Suprapubic skin (tissue), 4 donors: ENCODE measurements at regions not wholly inside any gene's neighbourhood (a gene's known extent, or its start where the extent isn't known, plus 50 kb on each side); places are given as distances from the start of the nearest gene placed in this dataset.

Experiments
- DNase-seq, 2 donors: peaks; one replicate each; pipeline ENCODE4 v3.0.0-alpha.2; 2019; ENCODE audit warnings: low spot score in 2 of 2
- H3K27ac ChIP-seq: fragments of 200-600 bp; sonication (generic); one replicate; pipeline ENCODE4 v1.5.1; 2019
- H3K27me3 ChIP-seq: fragments of 200-600 bp; sonication (generic); one replicate; pipeline ENCODE4 v1.5.1; 2019
- H3K36me3 ChIP-seq: fragments of 200-600 bp; sonication (generic); one replicate; pipeline ENCODE4 v1.5.1; 2019
- H3K4me1 ChIP-seq: fragments of 200-600 bp; sonication (generic); one replicate; pipeline ENCODE4 v1.5.1; 2019
- H3K4me3 ChIP-seq: fragments of 200-600 bp; sonication (generic); one replicate; pipeline ENCODE4 v1.5.1; 2019; ENCODE audit warnings: mild to moderate bottlenecking
- H3K9me3 ChIP-seq: fragments of 200-600 bp; sonication (generic); one replicate; pipeline ENCODE4 v1.5.1; 2019
- EP300 ChIP-seq: sonication (generic); formaldehyde crosslinking; IDR thresholded peaks from one replicate; pipeline ENCODE4 v1.6.1; 2017; ENCODE audit warnings: antibody characterized with exemption
- POLR2A ChIP-seq, 2 donors: fragments of 450-650 bp; IDR thresholded peaks; one replicate each; pipeline ENCODE4 v1.6.1; 2017; ENCODE audit warnings: antibody characterized with exemption in 2 of 2, mild to moderate bottlenecking in 2 of 2, moderate library complexity in 2 of 2
- POLR2AphosphoS5 ChIP-seq, 3 donors: sonication (generic); formaldehyde crosslinking; IDR thresholded peaks; one replicate each; pipeline ENCODE4 v1.6.1; 2017; ENCODE audit warnings: antibody characterized with exemption in 3 of 3
- WGBS: methylation state at CpG from one replicate; pipeline ENCODE4 v1.1.5; 2018; 5-methylcytosine and 5-hydroxymethylcytosine counted together
- TF ChIP-seq, protein P1 (sequence below), 2 donors: fragments of 200-600 bp in 1 of 2; fragments of 450-650 bp in 1 of 2; sonication (generic) in 1 of 2; IDR thresholded peaks; one replicate each; pipeline ENCODE4 v1.5.1; 2016 to 2019; ENCODE audit warnings: antibody characterized with exemption in 2 of 2, mild to moderate bottlenecking in 1 of 2, moderate library complexity in 1 of 2

DNA sequence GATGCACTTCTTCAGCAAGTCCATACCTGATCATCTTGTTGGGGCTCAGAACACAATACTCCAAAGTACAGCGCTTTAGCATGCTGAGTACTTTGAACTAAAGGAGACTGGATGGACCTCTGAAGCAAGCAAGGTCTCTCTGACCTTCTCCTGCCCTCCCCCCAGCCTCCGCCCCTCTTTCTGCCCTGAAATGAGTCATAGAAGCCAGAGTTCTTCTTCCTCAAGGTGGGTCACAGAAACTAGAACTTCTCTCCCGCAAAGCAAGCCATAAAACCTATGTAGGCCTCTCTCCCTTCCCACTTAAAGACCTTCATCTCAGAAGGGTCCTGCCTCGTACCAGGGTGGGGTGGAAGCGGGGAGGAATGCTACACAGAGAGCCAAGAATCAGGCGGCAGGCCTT, 230.5 kb upstream of the PROK2 start:
- no peak overlapping the region for H3K27ac ChIP-seq
- WGBS, result 96% methylated on average over 6 of the region's 6 CpGs
- H3K4me3 ChIP-seq, result no peak overlapping the region
- no peaks in the 10 kb centered on the region for H3K4me1 ChIP-seq
- H3K27me3 ChIP-seq, result no peaks in the 10 kb centered on the region
- H3K9me3 ChIP-seq, result no peaks in the 10 kb centered on the region
- no peak for TF ChIP-seq EP300
- no peak for DNase-seq
- H3K36me3 ChIP-seq, result no peaks in the 10 kb centered on the region

DNA sequence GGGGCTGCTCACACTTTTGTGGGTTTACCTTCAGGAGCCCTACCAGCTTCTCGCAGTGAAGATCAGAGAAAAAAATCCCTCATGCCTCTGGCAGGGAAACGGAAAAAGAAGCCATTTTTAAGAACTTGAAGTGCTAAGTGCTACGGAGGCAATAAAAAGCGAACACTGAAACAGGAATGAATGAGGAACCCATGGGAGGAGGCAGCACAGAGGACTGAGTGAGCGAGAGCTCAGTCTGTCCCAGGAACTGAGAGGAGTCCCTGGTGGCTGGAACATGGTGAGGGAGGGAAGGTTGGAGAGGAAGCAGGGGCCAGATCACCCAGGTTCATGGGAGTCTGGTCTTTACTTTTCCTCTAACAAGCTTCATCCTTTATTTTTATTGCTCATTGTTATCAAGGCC, 228.1 kb upstream of the PROK2 start:
- DNase-seq, result no peak
- Histone ChIP-seq H3K9me3 (no peaks in the 10 kb centered on the region), H3K27me3 (no peaks in the 10 kb centered on the region), H3K4me3 (no peak overlapping the region), H3K36me3 (no peaks in the 10 kb centered on the region), H3K4me1 (no peaks in the 10 kb centered on the region), H3K27ac (no peak overlapping the region)
- WGBS, result 74% methylated on average over 5 of the region's 5 CpGs
- no peak for TF ChIP-seq POLR2A (IDR thresholded peaks at IDR 0.05)
- TF ChIP-seq, protein P1, sequence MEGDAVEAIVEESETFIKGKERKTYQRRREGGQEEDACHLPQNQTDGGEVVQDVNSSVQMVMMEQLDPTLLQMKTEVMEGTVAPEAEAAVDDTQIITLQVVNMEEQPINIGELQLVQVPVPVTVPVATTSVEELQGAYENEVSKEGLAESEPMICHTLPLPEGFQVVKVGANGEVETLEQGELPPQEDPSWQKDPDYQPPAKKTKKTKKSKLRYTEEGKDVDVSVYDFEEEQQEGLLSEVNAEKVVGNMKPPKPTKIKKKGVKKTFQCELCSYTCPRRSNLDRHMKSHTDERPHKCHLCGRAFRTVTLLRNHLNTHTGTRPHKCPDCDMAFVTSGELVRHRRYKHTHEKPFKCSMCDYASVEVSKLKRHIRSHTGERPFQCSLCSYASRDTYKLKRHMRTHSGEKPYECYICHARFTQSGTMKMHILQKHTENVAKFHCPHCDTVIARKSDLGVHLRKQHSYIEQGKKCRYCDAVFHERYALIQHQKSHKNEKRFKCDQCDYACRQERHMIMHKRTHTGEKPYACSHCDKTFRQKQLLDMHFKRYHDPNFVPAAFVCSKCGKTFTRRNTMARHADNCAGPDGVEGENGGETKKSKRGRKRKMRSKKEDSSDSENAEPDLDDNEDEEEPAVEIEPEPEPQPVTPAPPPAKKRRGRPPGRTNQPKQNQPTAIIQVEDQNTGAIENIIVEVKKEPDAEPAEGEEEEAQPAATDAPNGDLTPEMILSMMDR (IDR thresholded peaks at IDR 0.05), result no peak
- no peak for TF ChIP-seq POLR2AphosphoS5 (IDR thresholded peaks at IDR 0.05)
- no peak for TF ChIP-seq EP300

DNA sequence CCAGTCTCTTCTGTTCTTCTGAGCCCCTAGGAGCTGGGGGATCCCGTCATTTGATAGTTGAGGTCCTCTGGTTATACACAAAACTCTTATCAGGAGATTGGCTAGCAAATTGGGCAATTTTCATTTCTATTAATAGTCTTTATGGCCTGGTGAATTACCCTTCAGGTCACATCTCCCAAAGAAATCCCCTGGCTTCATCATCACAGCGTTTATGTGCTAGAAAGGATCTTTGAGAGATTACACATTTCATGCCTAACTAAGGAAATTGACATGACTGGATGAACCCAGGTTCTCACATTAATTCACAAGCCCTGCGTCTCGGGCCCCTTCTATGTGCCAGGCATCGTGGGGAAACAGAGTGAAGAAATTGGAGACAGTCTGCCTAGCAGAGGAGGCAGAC, 227.4 kb upstream of the PROK2 start:
- Histone ChIP-seq H3K27me3 (no peaks in the 10 kb centered on the region), H3K9me3 (no peaks in the 10 kb centered on the region), H3K27ac (no peak overlapping the region), H3K4me3 (no peak overlapping the region), H3K36me3 (no peaks in the 10 kb centered on the region), H3K4me1 (no peaks in the 10 kb centered on the region)
- no peak for TF ChIP-seq EP300
- no peak for TF ChIP-seq POLR2A (IDR thresholded peaks at IDR 0.05)
- TF ChIP-seq, protein P1 (IDR thresholded peaks at IDR 0.05), result no peak
- TF ChIP-seq POLR2AphosphoS5 (IDR thresholded peaks at IDR 0.05), result no peak
- DNase-seq, result no peak
- 87% methylated on average over 5 of the region's 5 CpGs for WGBS

DNA sequence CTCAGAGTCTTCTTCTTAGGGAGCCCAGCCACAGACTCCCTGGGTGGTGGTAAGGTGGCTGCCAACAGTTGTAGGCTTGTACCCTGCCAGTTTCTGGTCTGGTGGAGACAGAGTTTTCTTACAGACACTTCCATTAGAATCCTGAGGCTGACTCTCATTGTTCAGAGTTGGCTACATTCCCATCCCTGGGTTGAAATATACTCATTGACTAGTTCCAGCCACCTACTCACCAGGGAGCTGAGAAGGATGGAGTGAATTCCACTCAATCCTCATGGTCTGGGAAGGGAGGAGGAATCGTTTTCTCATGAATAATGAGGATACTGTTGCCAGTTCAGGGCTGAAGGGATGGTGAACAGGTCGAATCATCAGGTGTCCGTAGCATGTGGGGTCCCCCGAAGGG, 226.5 kb upstream of the PROK2 start:
- no peaks in the 10 kb centered on the region for H3K4me1 ChIP-seq
- 75% methylated on average over 4 of the region's 4 CpGs for WGBS
- H3K27ac ChIP-seq, result no peak overlapping the region
- TF ChIP-seq, protein P1 (IDR thresholded peaks at IDR 0.05), result no peak
- TF ChIP-seq POLR2AphosphoS5 (IDR thresholded peaks at IDR 0.05) (no peak), POLR2A (IDR thresholded peaks at IDR 0.05) (no peak), EP300 (no peak)
- H3K36me3 ChIP-seq, result no peaks in the 10 kb centered on the region
- H3K27me3 ChIP-seq, result no peaks in the 10 kb centered on the region
- no peak for DNase-seq
- H3K4me3 ChIP-seq, result no peak overlapping the region
- H3K9me3 ChIP-seq, result no peaks in the 10 kb centered on the region

DNA sequence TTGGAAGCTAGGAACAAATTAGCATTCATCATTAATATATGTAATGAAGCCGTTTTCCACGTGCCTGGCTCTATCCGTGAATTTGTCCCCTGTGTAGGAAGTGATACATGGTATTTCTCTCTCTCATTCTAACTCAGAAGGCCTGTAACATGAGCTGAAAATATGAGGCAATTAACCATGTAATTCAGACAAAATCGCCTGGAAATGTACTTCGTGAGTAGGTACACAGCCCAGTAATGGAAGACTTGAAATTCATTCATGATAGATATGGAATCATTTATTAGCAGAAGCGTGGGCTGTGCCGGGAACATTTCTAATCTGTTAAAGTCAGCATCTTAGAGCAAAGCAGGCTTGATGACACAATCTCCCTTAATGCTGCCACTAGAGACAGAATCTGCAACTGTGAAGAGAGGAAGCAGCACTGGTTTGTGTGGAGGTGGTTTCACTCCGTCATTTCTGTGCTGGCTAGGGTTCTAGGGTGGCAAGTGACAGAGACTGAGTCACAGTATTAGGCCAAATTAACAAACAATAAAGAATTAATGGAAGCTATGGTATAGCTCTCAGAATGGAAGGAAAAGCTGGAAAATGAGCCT, 225.0 kb upstream of the PROK2 start:
- 74% methylated on average over 8 of the region's 8 CpGs for WGBS

More for the DNA sequence above, 225.0 kb upstream of the PROK2 start:
- Histone ChIP-seq H3K36me3 (no peaks in the 10 kb centered on the region), H3K27me3 (no peaks in the 10 kb centered on the region), H3K9me3 (no peaks in the 10 kb centered on the region), H3K27ac (no peak overlapping the region), H3K4me3 (no peak overlapping the region), H3K4me1 (no peaks in the 10 kb centered on the region)
- TF ChIP-seq POLR2AphosphoS5 (IDR thresholded peaks at IDR 0.05) (no peak), POLR2A (IDR thresholded peaks at IDR 0.05) (no peak), EP300 (no peak)
- TF ChIP-seq, protein P1 (IDR thresholded peaks at IDR 0.05), result no peak
- DNase-seq, result no peak
